ENCODE measurements at regions not wholly inside any gene's neighbourhood (a gene's known extent, or its start where the extent isn't known, plus 50 kb on each side); places are given as distances from the start of the nearest gene placed in this dataset.
A peak's percentile ranks its signal among the peaks of the same experiment; 100 is the strongest.
"Not testable (repeated sequence)": the region's sequence is repeated elsewhere in the genome, so short reads cannot be mapped to it uniquely, and the experiment has no call there.

GRCh38 chr14:99995700-99996356 is 69.4 kb upstream of the EVL start:
- no peaks in the 10 kb centered on the region for H3K36me3 ChIP-seq (replicated peaks; ENCODE audit: control insufficient read depth, insufficient read depth, low read length)
- H3K27me3 ChIP-seq (ENCODE audit: control insufficient read depth, insufficient read depth, low read length) = no peaks in the 10 kb centered on the region
- H3K4me3 ChIP-seq (ENCODE audit: insufficient read depth, low read depth, low read length) = no peak overlapping the region
- DNase-seq = peak; percentile 58

GRCh38 chr14:99996951-99997571 is 68.2 kb upstream of the EVL start:
- no peak for DNase-seq
- no peaks in the 10 kb centered on the region for H3K36me3 ChIP-seq (replicated peaks; ENCODE audit: control insufficient read depth, insufficient read depth, low read length)
- H3K27me3 ChIP-seq (ENCODE audit: control insufficient read depth, insufficient read depth, low read length) = no peaks in the 10 kb centered on the region
- H3K4me3 ChIP-seq (ENCODE audit: insufficient read depth, low read depth, low read length) = no peak overlapping the region

- not testable (repeated sequence) for H3K36me3 ChIP-seq (replicated peaks; ENCODE audit: control insufficient read depth, insufficient read depth, low read length); DNase-seq; H3K4me3 ChIP-seq (ENCODE audit: insufficient read depth, low read depth, low read length); H3K27me3 ChIP-seq (ENCODE audit: control insufficient read depth, insufficient read depth, low read length)
Observed at GRCh38 chr14:100000398-100000797, 64.8 kb upstream of the EVL start.

GRCh38 chr14:100004392-100004791 is 60.8 kb upstream of the EVL start:
- H3K27me3 ChIP-seq (ENCODE audit: control insufficient read depth, insufficient read depth, low read length) = no peaks in the 10 kb centered on the region
- DNase-seq = no peak
- H3K36me3 ChIP-seq (replicated peaks; ENCODE audit: control insufficient read depth, insufficient read depth, low read length) = no peaks in the 10 kb centered on the region

GRCh38 chr14:100007254-100007653 is 58.0 kb upstream of the EVL start:
- no peak for DNase-seq
- no peaks in the 10 kb centered on the region for H3K36me3 ChIP-seq (replicated peaks; ENCODE audit: control insufficient read depth, insufficient read depth, low read length)
- no peaks in the 10 kb centered on the region for H3K27me3 ChIP-seq (ENCODE audit: control insufficient read depth, insufficient read depth, low read length)
- H3K4me3 ChIP-seq (ENCODE audit: insufficient read depth, low read depth, low read length) = no peak overlapping the region

More at GRCh38 chr14:100004392-100004791, 60.8 kb upstream of the EVL start:
- H3K4me3 ChIP-seq (ENCODE audit: insufficient read depth, low read depth, low read length) = no peak overlapping the region

- not testable (repeated sequence) for DNase-seq; H3K36me3 ChIP-seq (replicated peaks; ENCODE audit: control insufficient read depth, insufficient read depth, low read length); H3K27me3 ChIP-seq (ENCODE audit: control insufficient read depth, insufficient read depth, low read length); H3K4me3 ChIP-seq (ENCODE audit: insufficient read depth, low read depth, low read length)
Observed at GRCh38 chr14:100009802-100010201, 55.4 kb upstream of the EVL start.

GRCh38 chr14:100010679-100011078 is 54.5 kb upstream of the EVL start:
- Histone ChIP-seq H3K4me3 (ENCODE audit: insufficient read depth, low read depth, low read length) (no peak overlapping the region), H3K36me3 (replicated peaks; ENCODE audit: control insufficient read depth, insufficient read depth, low read length) (no peaks in the 10 kb centered on the region), H3K27me3 (ENCODE audit: control insufficient read depth, insufficient read depth, low read length) (no peaks in the 10 kb centered on the region)
- no peak for DNase-seq

GRCh38 chr14:100011628-100012325 is 53.4 kb upstream of the EVL start:
- no peak for DNase-seq
- no peak overlapping the region for H3K4me3 ChIP-seq (ENCODE audit: insufficient read depth, low read depth, low read length)
- no peaks in the 10 kb centered on the region for H3K36me3 ChIP-seq (replicated peaks; ENCODE audit: control insufficient read depth, insufficient read depth, low read length)
- H3K27me3 ChIP-seq (ENCODE audit: control insufficient read depth, insufficient read depth, low read length) = no peaks in the 10 kb centered on the region

- Histone ChIP-seq H3K27me3 (ENCODE audit: control insufficient read depth, insufficient read depth, low read length) (no peaks in the 10 kb centered on the region), H3K36me3 (replicated peaks; ENCODE audit: control insufficient read depth, insufficient read depth, low read length) (no peaks in the 10 kb centered on the region), H3K4me3 (ENCODE audit: insufficient read depth, low read depth, low read length) (no peak overlapping the region)
- no peak for DNase-seq
Observed at GRCh38 chr14:100012478-100013327, 52.5 kb upstream of the EVL start.

GRCh38 chr14:100015251-100015655 is 50.0 kb upstream of the EVL start:
- no peaks in the 10 kb centered on the region for H3K36me3 ChIP-seq (replicated peaks; ENCODE audit: control insufficient read depth, insufficient read depth, low read length)
- H3K27me3 ChIP-seq (ENCODE audit: control insufficient read depth, insufficient read depth, low read length) = no peaks in the 10 kb centered on the region
- no peak for DNase-seq
- H3K4me3 ChIP-seq (ENCODE audit: insufficient read depth, low read depth, low read length) = no peak overlapping the region
